HepG2 (cell line): ENCODE measurements at regions not wholly inside any gene's neighbourhood (a gene's known extent, or its start where the extent isn't known, plus 50 kb on each side); places are given as distances from the start of the nearest gene placed in this dataset.

Source experiments
- ATAC-seq: fragments of 200-7000 bp; cut with Tn5 transposase; 3 replicates; pipeline ENCODE4 v1.9.1; 2020; ENCODE audit warnings: mild to moderate bottlenecking, moderate library complexity
- BruUV-seq: library from RNA; stranded (reverse); fragments of 400-500 nt; replicated peaks from 2 replicates; lab custom pipeline; 2021; lab: Mats Ljungman, UMichigan
- CTCF ChIA-PET: fragments of 300-600 bp; formaldehyde crosslinking; extraction: SDS; loops from one replicate; lab custom pipeline; 2021; ENCODE audit warnings: low total read pairs, inconsistent platforms, low intra/inter-chr PET ratio; lab: Yijun Ruan, JAX
- POLR2A ChIA-PET: fragments of 350-600 bp; sonication (Branson Sonifier 250); formaldehyde crosslinking; loops from one replicate; lab custom pipeline; 2020; ENCODE audit warnings: antibody characterized with exemption, inconsistent platforms; lab: Yijun Ruan, JAX
- DNase-seq: peaks from one replicate; pipeline ENCODE4 v3.0.0-alpha.2; 2015; ENCODE audit warnings: low spot score
- FAIRE-seq: peaks from 3 replicates; lab custom pipeline; 2011; peaks lifted over from hg19 to GRCh38; lab: Jason Lieb, UNC
- H2AFZ ChIP-seq: one replicate; pipeline ENCODE4 v1.6.1; 2011; ENCODE audit warnings: low read length, inconsistent platforms
- H3K27ac ChIP-seq: fragments of 300-600 bp; 3 replicates; pipeline ENCODE4 v1.8.0; 2011; ENCODE audit warnings: mixed run types, mild to moderate bottlenecking, mixed read lengths, low read length, inconsistent platforms; ENCODE audit not compliant: insufficient read depth; ENCODE audit errors: extremely low read length
- H3K27me3 ChIP-seq, 2 experiments: fragments of 200-600 bp in 1 of 2; 2 replicates in 1 of 2; 3 replicates in 1 of 2; pipeline versions ENCODE4 v1.6.0 to v1.8.0; 2011; ENCODE audit warnings: low read length in 2 of 2, mild to moderate bottlenecking in 2 of 2, moderate library complexity in 2 of 2, inconsistent platforms in 1 of 2; ENCODE audit not compliant: insufficient read depth in 2 of 2, control insufficient read depth in 1 of 2
- H3K36me3 ChIP-seq, 2 experiments: fragments of 200-600 bp in 1 of 2; replicated peaks in 1 of 2; 2 replicates in 1 of 2; 3 replicates in 1 of 2; pipeline versions ENCODE4 v1.5.1 to v1.8.0; 2011; ENCODE audit warnings: low read length in 2 of 2, inconsistent platforms in 1 of 2; ENCODE audit not compliant: insufficient read depth in 2 of 2, control insufficient read depth in 1 of 2
- H3K4me1 ChIP-seq: 2 replicates; pipeline ENCODE4 v1.5.1; 2012; ENCODE audit warnings: low read length, inconsistent platforms; ENCODE audit not compliant: insufficient read depth
- H3K4me2 ChIP-seq: 2 replicates; pipeline ENCODE4 v1.6.0; 2011; ENCODE audit warnings: low read depth, low read length, inconsistent platforms
- H3K4me3 ChIP-seq, 3 experiments: fragments of 200-600 bp in 1 of 3; sonication (generic), shearing (Covaris generic) in 1 of 3; replicated peaks in 1 of 3; 2 replicates each; pipeline ENCODE4 v1.5.1; 2011 to 2016; ENCODE audit warnings: low read length in 3 of 3, inconsistent platforms in 2 of 3, low read depth in 2 of 3, mild to moderate bottlenecking in 2 of 3, control low read depth in 1 of 3, mixed read lengths in 1 of 3; ENCODE audit not compliant: insufficient read depth in 1 of 3
- H3K79me2 ChIP-seq: one replicate; pipeline ENCODE4 v1.6.1; 2011; ENCODE audit warnings: low read length, inconsistent platforms; ENCODE audit not compliant: insufficient read depth
- H3K9ac ChIP-seq: 2 replicates; pipeline ENCODE4 v1.6.0; 2011; ENCODE audit warnings: mild to moderate bottlenecking, low read depth, low read length, inconsistent platforms; ENCODE audit not compliant: insufficient read depth
- H3K9me3 ChIP-seq: 2 replicates; pipeline ENCODE4 v1.5.1; 2012; ENCODE audit warnings: mild to moderate bottlenecking, low read length
- H4K20me1 ChIP-seq: 2 replicates; pipeline ENCODE4 v1.6.0; 2011; ENCODE audit warnings: inconsistent platforms, mild to moderate bottlenecking, low read length, moderate library complexity; ENCODE audit not compliant: insufficient read depth
- ARNT ChIP-seq: fragments of 450-650 bp; IDR thresholded peaks from 2 replicates; pipeline ENCODE4 v1.6.1; 2017
- GTF2F1 ChIP-seq: fragments of 150-350 bp; IDR thresholded peaks from 2 replicates; pipeline ENCODE4 v1.6.1; 2014; ENCODE audit warnings: low read length
- HDAC2 ChIP-seq: sonication (generic); formaldehyde crosslinking; IDR thresholded peaks from 2 replicates; pipeline ENCODE4 v1.4.0; 2020; ENCODE audit warnings: missing genetic modification reagents
- LRRFIP1 ChIP-seq: sonication (generic); formaldehyde crosslinking; conservative IDR thresholded peaks from 2 replicates; pipeline ENCODE4 v1.4.0; 2020; ENCODE audit warnings: missing genetic modification reagents
- PAXIP1 ChIP-seq: sonication (generic); formaldehyde crosslinking; conservative IDR thresholded peaks from 2 replicates; pipeline ENCODE4 v1.4.0; 2020; ENCODE audit warnings: mild to moderate bottlenecking, missing genetic modification reagents, moderate library complexity
- REL ChIP-seq: sonication (generic); formaldehyde crosslinking; conservative IDR thresholded peaks from 2 replicates; pipeline ENCODE4 v1.8.0; 2022; ENCODE audit warnings: mild to moderate bottlenecking, missing genetic modification reagents, moderate library complexity
- TP53 ChIP-seq: sonication (generic); formaldehyde crosslinking; conservative IDR thresholded peaks from 2 replicates; pipeline ENCODE4 v1.4.0; 2020; ENCODE audit warnings: missing genetic modification reagents
- ZBTB20 ChIP-seq: sonication (generic); formaldehyde crosslinking; IDR thresholded peaks from 2 replicates; pipeline ENCODE4 v1.8.1; 2023; ENCODE audit warnings: missing genetic modification reagents, low read depth, mild to moderate bottlenecking, borderline replicate concordance
- ZBTB42 ChIP-seq: sonication (generic); formaldehyde crosslinking; IDR thresholded peaks from 2 replicates; pipeline ENCODE4 v1.5.0; 2020; ENCODE audit warnings: mild to moderate bottlenecking, missing genetic modification reagents
- ZFP62 ChIP-seq: sonication (generic); formaldehyde crosslinking; IDR thresholded peaks from 2 replicates; pipeline ENCODE4 v1.4.0; 2020; ENCODE audit warnings: missing genetic modification reagents
- ZNF468 ChIP-seq: sonication (generic); formaldehyde crosslinking; IDR thresholded peaks from 2 replicates; pipeline ENCODE4 v1.8.0; 2022; ENCODE audit warnings: mild to moderate bottlenecking, moderate library complexity, missing genetic modification reagents
- ZNF615 ChIP-seq: sonication (generic); formaldehyde crosslinking; IDR thresholded peaks from 2 replicates; pipeline ENCODE4 v1.5.0; 2020; ENCODE audit warnings: mild to moderate bottlenecking, missing genetic modification reagents, borderline replicate concordance
- ZZZ3 ChIP-seq: sonication (generic); formaldehyde crosslinking; IDR thresholded peaks from 2 replicates; pipeline ENCODE4 v1.4.0; 2020; ENCODE audit warnings: missing genetic modification reagents, mild to moderate bottlenecking, borderline replicate concordance
- in situ Hi-C: cut with HindIII; loops from 2 replicates; pipeline ENCODE4 v1.10.0; 2017; ENCODE audit warnings: low pct_unique_long_range_greater_than_20kb; ENCODE audit not compliant: extremely low pct_ligation_motif_present
- intact Hi-C: fragments of 100-400 bp; cut with micrococcal nuclease; formaldehyde crosslinking; loops from one replicate; pipeline ENCODE4 v1.10.0; 2022; ENCODE audit not compliant: unreplicated experiment
- TF ChIP-seq, protein P1 (sequence below): sonication (generic); formaldehyde crosslinking; IDR thresholded peaks from 2 replicates; pipeline ENCODE4 v1.8.0; 2022; ENCODE audit warnings: mild to moderate bottlenecking, missing genetic modification reagents; ENCODE audit not compliant: insufficient replicate concordance

GRCh38 chr4:31220921-31221320 lies 500.8 kb downstream of the PCDH7 start:
- Histone ChIP-seq H3K9me3 (no peaks in the 10 kb centered on the region), H3K4me1 (no peaks in the 10 kb centered on the region), H2AFZ (no peak overlapping the region)
- no peak for DNase-seq
- in situ Hi-C loops = no loop called here
- no TSS peak for BruUV-seq
- no peak for FAIRE-seq
- TF ChIP-seq, protein P1, sequence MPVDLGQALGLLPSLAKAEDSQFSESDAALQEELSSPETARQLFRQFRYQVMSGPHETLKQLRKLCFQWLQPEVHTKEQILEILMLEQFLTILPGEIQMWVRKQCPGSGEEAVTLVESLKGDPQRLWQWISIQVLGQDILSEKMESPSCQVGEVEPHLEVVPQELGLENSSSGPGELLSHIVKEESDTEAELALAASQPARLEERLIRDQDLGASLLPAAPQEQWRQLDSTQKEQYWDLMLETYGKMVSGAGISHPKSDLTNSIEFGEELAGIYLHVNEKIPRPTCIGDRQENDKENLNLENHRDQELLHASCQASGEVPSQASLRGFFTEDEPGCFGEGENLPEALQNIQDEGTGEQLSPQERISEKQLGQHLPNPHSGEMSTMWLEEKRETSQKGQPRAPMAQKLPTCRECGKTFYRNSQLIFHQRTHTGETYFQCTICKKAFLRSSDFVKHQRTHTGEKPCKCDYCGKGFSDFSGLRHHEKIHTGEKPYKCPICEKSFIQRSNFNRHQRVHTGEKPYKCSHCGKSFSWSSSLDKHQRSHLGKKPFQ (CRISPR knock-in tag) = no peak
- no peak for TF ChIP-seq REL
- TF ChIP-seq LRRFIP1 (CRISPR knock-in tag) = no peak
- TF ChIP-seq PAXIP1 (CRISPR knock-in tag) = no peak
- TF ChIP-seq GTF2F1 = no peak
- TF ChIP-seq ZNF615 (CRISPR knock-in tag) = no peak
- no peak for TF ChIP-seq ARNT
- TF ChIP-seq ZZZ3 (CRISPR knock-in tag) = no peak
- TF ChIP-seq TP53 (CRISPR knock-in tag) = no peak
- TF ChIP-seq ZBTB42 (CRISPR knock-in tag) = no peak
- TF ChIP-seq HDAC2 (CRISPR knock-in tag) = no peak
- TF ChIP-seq ZBTB20 (CRISPR knock-in tag) = no peak
- no peak for TF ChIP-seq ZNF468
- no peak for TF ChIP-seq ZFP62 (CRISPR knock-in tag)
- TF ChIP-seq, all 625 proteins: peak for 0
- no peak overlapping the region for H3K27ac ChIP-seq
- intact Hi-C loops = no loop called here
- H3K4me2 ChIP-seq = no peak overlapping the region
- no peaks in the 10 kb centered on the region for H3K36me3 ChIP-seq
- H3K79me2 ChIP-seq = no peaks in the 10 kb centered on the region
- H4K20me1 ChIP-seq = no peaks in the 10 kb centered on the region
- ChIA-PET POLR2A (no interaction called here), CTCF (no interaction called here)
- no peaks in the 10 kb centered on the region for H3K27me3 ChIP-seq
- H3K4me3 ChIP-seq = no peak overlapping the region
- ATAC-seq = no peak
- no peak overlapping the region for H3K9ac ChIP-seq
